LoVo (cell line): ENCODE measurements at regions not wholly inside any gene's neighbourhood (a gene's known extent, or its start where the extent isn't known, plus 50 kb on each side); places are given as distances from the start of the nearest gene placed in this dataset.
"Not testable (repeated sequence)": the region's sequence is repeated elsewhere in the genome, so short reads cannot be mapped to it uniquely, and the experiment has no call there.

ENCODE experiments used
- DNase-seq: peaks from one replicate; pipeline ENCODE4 v3.0.0-alpha.2; 2016; ENCODE audit warnings: low spot score

DNA sequence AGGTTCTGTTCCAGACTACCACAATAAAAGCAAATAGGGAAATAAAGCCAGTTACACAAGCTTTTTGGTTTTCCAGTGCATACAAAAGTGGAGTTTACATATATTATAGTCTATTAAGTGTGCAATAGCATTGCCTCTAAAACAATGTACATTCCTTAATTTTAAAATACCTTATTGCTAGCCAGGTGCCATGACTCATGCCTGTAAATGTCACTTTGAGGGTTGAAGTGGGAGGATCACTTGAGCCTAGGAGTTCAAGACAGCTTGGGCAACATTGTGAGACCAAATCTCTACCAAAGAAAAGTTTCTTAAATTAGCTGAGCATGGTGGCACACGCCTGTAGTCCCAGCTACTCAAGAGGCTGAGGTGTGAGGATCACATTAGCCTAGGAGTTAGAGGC is 52.9 kb upstream of the IMP4 start:
- DNase-seq, result no peak

DNA sequence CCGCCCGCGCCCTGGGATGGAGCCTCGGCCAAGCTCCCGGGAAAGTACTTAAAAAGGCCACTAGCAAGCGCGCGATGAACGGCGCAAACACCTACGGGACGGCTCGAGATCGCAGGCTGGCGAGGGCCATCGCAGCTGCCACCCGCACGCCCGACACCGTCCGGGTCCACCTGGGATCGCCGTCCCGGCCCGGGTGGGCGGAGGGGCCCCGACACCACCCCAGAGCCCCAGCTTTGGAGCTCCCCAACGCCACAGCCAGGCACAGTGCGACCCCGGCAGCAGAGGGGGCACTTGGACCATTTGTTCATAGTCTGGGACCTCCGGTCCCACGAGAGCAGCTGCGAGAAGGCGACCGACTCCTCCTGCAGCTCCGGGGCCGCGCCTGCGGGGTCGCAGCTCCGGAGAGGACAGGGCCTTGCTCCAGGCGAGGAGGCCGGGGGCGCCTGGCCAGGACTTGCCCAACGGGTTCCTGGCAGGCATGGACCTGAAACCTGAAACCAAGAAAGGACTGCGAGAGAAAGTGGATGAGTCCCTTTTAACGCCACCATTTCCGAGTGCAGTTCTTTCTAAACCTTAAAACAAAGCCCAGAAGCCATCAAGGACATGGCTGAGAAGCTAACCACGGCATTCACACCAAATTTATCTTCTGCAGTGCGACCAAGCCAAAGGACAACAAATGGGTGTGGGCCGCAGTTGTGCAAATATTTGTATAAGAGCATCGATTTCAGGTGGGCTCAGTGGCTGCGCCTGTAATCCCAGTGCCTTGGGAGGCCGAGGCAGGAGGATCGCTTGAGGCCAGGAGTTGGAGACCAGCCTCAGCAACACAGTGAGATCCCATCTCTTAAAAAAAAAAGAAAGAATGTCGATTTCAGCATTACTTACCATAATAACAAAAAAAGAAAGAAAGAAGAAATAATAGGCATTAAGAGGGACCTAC is 54.0 kb upstream of the IMP4 start:
- DNase-seq, result no peak

DNA sequence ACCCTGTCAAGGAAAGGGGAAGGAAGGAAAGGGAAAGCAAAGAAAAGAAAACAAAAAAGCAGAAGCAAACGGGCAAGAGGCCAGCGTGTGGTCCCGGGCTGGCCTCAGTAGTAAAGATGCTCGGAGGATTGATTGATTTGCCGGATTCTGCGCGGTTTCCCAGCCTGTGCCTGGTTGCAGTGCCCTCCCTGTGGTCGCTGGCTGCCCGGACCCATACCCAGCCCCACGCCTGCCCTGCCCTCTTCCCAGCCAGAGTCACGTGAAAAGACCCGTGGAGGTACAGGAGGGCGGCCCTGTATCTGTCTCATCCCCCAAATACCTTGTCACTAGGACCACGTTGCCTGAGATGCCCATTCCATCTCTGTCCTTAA is 55.1 kb upstream of the IMP4 start:
- no peak for DNase-seq

DNA sequence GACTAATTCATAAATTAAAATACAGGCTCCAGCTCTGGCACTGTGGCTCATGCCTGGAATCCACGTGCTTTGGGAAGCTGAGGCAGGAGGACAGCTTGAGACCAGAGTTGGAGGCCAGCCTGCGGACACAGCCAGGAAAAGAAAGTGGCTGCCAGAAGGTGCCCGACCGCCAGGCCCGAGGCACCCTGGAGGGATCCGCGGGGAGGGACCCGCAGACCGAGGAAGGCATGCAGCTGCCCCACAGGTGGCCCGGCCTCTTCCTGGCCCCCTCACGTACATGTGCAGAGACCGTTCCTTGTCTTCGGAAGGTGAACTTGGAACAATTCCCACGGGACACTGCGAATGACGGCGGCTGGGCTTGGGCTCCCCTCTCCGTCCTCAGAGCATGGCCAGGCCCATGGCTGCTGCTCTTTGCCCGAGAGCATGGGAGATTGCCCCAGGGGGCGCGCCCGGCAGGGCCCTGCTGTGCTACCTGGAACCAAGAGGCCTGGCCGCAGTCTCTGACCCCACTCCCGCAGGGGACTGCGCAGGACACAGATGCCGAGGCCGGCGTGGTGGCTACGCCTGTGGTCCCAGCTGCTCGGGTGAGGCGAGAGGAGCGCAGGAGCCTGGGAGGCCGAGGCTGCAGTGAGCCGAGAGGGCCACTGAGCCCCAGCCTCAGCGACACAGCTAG is 55.6 kb upstream of the IMP4 start:
- no peak for DNase-seq

DNA sequence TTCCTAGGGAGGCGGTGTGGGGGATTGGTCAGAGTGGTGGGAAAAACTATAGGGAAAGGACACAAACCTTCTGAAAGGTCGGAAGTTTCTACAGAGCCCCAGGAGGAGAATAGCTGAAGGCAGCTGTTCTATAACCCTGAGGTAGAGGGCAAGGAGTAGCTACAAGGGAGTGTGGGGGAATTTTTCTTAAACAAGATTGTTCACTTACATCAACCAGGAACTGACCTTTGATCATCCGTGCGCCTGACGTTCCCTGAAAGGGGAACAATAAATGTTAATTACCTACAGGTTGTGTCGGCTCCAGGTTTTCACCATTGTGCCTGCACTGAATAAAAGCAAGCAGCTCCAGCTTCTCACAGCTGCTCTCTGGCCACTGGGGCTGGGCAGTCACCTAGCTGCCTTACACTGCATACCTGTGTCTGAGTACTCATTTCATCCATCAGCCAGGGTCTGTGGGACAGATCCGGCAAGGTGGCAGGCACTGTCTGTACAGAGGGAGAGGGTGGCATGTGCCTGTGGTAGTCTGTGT is 59.3 kb upstream of the IMP4 start:
- not testable (repeated sequence) for DNase-seq

DNA sequence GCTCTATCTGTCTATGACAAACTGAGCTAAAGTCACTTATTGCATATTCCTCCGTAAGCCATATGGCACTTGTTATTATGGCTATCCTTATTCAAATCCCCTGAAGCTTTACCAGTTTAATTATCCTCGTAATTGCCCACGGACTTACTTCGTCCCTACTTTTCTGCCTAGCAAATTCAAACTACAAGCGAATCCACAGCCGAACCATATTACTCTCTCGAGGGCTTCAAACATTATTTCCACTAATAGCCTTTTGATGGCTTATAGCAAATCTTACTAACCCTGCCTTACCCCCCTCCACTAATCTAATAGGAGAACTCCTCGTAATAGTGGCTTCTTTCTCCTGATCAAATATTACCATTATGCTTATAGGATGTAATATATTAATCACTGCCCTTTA is 63.1 kb upstream of the IMP4 start:
- DNase-seq, result not testable (repeated sequence)

DNA sequence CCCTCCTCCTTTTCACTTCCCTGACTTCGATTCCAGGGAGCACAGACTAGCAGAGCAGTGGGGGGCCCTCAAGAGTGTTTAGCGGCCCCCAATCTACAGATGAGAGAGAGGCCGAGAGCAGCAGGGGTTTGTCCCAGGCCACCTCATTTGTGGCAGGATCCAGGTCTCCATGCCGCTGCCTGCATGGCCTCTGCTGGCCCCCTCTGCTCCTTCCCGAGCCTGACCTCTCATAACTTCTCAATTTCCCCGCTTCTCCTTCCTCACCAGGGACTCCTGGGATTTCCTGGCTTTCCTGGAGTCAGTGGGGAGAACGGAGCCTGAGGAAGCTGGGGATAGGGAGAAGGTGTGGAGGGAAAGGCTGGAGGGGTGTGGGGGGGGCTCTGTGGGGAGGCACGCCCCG is 70.1 kb upstream of the TUBA3E start:
- not testable (repeated sequence) for DNase-seq

DNA sequence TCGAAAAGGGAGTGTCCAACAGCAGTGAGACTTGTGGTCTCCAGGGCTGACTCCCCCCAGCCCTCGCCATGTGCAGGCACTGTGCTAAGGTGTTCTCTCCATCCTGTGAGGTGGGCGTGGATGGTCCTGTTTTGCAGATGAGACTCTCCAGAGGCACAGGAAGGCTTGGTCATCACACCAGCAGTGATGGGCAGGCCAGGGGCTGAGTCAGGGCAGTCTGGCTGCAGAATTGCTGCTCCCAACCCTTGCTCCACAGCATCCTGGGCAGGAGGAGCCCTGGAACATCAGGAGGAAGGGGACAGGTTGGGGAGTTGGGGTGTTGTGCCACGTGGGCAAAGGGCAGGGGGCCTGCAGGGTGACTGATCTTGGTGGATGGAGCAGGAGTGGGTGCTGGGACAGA is 69.3 kb upstream of the TUBA3E start:
- DNase-seq, result not testable (repeated sequence)

DNA sequence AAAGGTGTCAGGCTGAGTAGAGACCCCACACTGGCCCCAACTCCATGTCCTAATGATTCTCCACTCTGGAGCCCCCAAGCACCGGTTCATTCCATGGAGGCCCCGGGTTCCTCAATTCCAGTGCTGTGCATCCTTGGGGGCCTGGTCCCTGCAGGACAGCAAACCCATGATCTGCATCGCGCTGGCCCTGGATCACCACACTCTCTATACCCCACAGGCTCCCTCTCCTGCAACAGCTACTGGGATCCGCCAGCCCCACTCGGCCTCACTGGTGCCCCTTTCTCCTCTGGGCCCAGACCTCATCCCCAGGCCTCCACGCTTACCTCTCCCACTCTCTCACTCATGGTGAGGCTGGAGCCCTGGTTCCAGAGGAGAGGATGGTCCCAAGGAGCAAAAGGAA is 68.6 kb upstream of the TUBA3E start:
- not testable (repeated sequence) for DNase-seq

DNA sequence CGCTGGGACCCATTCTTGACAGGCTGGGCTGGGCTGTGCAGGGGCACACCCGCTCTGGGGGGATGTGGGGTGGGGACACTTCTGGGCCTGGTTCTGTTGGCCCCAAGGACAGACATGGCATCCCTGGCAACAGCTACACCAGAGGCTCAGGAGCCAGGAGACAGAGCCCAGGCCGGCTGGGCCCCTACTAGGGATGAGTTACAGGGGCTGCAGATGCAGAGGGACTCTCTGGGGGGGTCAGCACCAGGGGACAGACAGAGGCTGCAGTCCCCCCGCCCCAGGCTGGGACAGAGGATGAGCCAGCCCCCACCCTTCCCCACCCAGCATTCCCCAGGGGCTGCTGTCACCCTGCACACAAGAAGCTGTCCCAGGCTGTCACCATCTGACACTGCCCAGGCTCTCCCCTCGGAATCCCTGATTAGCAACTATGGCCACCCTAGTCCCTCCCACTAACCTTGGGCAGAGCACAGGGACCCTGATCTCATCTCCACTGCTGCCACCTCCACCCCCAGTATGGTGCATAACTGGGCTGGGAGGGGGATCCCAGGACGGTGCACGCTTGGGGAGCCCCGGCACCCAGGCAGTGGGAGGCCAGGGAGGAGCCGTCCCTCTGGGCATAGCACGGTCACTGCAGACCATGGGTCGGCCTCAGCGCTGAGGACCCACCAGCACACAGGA is 67.5 kb upstream of the TUBA3E start:
- not testable (repeated sequence) for DNase-seq

DNA sequence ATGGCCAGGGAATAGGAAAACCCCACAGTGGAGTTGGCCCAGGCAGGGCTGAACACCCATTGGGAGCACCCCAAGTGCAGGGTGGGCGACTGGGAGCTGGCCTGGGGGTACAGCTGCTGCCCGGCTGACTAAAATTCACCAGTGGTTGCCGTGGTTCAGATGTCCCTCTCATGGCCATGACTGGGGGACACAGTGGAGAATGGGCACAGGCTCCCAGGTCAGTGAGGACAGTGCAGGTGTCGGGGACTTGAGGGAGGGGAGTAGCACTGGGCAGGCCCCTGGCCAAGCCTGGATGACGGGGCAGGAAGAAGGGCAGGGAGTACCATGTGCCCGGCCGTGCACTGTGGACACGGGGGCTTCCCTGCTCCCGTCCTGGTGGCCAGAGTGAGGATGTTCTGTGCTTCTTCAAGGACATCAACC is 66.7 kb upstream of the TUBA3E start:
- not testable (repeated sequence) for DNase-seq

DNA sequence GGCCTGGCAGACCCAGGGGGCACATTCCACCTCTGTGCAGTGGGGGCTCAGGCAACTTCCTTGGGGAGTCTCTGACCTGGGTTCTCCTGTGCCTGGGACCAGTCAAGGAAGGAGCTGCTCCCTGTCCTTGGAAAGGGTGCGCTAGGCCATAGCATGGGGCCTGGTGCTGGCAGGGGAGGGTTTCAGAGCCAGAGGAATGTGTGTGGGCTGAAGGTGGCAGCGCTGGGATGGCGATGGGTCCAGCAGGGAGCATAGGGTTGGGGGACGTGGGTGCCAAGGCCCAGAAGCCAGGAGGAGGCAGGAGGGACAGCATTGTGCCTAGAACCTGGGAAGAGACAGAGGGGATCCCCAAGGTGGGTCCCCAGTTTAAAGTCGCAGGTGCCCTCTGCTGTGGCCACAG is 66.3 kb upstream of the TUBA3E start:
- DNase-seq, result no peak

DNA sequence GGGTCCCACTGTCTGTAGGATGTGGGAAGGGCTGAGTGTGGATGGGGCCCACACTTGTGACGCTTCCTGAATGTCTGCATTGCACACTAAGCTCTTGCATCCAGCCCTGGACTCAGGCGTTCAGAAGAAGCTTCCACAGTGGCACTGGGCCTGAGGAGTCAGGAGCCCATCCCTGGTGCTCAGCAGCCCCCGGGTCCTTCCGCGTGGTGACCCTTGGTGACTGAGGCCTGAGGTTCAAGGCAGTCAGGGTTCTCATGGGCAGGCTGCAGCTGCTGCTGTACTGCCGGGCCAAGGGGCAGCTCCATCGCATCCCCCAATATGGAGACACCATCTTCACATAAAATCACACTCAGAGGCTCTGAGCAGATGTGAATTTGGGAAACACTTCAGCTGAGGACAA is 65.8 kb upstream of the TUBA3E start:
- no peak for DNase-seq

DNA sequence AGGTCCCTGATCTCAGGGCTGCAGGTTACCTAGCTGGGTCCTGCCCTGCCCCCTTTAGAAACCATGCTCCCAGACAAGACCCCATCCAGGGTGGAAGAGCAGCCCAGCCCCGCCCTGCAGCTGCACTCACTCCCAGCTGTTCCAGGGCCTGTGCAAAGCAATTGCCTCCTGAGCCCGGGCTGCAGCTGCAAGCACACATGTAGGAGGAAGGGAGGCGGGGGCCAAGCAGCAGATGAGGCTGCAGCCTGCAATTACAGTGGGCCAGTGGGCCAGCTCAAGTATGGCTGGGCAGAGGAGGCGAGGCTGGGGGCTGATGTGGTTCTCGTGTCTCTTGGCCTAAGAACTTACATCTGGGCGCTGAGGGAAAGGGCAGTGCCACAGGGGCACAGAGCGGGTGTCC is 65.4 kb upstream of the TUBA3E start:
- no peak for DNase-seq

DNA sequence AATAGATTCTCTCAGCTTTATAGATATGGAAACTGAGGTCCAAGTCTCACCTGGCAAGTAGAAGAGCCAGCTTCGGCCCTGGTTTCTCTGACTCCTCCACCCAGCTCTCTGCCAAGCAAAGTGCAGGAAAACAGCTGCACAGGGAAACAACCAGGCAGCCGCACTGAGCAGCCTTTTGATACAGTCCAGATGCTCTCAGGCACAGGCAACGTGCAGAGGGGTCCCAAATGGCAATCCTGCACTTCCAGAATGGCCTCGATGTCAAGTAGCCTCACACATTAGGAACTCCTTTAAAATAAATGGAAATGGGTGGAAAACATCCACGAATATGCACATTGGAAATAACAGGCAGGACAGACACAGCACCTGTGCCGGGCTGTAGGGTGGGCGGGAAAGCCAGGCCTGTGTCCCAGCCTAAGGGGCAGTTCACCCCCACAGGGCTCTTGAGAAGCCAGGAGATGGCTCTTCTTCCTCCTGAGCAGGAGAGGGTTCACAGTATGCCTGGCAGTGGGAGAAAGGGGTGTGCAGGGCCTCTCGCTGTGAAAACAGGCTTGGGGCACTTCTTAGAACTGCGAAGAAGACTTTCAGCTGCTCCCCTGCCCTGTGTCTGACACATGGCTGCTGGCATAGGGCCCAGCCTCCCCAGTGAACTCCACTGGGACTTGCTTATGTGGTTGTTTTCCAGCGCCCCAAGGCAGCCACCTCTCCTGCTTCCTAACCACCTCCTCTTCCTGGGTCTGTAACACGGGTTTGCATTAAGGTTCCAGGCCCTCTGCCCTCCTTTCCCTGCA is 63.9 kb upstream of the TUBA3E start:
- DNase-seq, result no peak

DNA sequence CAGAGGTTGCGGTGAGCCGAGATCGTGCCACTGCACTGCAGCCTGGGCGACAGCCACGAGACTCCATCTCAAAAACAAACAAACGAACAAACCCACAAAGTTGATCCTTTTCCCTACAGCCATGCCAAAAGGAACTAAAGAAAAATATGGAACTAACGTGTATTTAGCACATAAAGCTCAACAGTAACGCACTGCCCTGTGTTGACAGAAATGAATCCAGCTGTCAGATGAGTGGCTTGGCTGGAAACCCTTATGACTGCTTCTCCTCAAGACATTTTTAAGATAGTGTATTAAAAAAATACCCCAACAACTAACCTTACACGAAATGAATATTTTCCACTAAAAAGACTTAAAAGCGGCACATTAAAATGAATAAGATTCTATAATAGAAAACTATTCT is 62.9 kb upstream of the TUBA3E start:
- DNase-seq, result no peak

DNA sequence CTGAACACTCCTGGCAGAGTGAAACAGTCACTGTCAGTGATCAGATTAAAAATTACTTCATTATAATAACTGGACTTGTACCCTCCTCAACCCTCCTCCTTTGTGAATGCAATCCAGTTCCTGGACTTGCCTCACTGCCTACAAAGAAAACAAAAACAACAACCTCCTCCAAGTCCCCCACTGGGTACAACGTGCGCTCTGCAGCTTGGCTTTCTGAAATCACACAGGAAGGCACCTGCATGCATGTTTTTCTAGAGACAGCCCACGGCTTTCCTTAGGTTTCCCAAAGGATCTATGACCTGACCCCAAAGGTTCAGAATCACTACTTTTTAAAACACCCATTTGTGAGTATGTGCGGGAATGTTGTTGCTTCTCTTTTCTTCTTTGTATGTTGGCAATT is 61.4 kb upstream of the TUBA3E start:
- no peak for DNase-seq

DNA sequence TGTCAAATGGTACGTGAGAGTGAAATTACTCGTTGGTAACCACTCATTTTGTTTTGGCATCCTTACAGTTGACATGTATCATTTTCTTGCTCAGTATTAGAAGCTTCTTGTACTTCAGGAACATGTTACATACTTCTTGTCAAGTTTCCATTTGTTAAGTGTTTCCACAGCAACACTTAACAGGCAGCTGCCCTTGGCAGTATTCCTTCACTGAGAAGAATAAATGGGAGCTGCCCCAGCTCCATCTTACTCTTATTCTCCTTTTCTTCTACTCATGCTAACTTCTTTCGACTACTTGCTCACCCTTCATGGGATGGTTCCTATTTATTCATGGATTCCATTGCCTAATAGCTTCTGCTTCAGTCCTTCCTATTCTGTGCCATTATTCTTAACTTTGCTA is 60.1 kb upstream of the TUBA3E start:
- DNase-seq, result no peak

DNA sequence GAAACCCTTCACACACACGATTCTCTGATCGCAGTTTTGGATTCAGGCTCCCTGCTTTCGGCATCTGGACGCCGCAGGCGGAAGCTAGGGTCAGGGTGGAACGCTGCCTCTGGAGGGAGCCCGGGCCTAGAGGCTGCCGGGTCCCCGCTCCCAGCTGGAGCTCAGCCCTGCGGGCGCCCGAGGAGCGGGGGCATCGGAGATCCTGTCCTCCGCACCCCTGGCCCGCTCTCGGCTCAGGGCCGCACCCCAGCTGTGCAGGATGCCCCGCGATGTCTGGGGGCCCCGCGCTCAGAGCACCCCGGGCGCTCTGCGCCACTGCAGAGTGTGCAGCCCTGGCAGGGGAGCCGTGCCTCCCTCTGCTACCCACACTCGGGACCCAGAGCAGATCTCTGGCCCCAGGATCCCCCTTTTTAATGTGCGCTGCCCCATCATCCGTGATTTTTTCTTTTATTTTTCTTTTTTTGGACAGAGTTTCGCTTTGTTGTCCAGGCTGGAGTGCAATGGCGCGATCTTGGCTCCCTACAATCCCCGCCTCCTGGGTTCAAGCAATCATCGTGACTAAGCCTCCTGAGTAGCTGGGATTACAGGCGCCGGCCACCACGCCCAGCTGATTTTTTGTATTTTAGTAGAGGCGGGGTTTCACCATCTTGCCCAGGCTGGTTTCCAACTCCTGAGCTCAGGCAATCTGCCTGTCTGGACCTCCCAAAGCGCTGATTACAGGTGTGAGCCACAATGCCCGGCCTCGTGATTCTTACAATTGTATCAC is 54.8 kb upstream of the TUBA3E start:
- DNase-seq, result peak; percentile 49

DNA sequence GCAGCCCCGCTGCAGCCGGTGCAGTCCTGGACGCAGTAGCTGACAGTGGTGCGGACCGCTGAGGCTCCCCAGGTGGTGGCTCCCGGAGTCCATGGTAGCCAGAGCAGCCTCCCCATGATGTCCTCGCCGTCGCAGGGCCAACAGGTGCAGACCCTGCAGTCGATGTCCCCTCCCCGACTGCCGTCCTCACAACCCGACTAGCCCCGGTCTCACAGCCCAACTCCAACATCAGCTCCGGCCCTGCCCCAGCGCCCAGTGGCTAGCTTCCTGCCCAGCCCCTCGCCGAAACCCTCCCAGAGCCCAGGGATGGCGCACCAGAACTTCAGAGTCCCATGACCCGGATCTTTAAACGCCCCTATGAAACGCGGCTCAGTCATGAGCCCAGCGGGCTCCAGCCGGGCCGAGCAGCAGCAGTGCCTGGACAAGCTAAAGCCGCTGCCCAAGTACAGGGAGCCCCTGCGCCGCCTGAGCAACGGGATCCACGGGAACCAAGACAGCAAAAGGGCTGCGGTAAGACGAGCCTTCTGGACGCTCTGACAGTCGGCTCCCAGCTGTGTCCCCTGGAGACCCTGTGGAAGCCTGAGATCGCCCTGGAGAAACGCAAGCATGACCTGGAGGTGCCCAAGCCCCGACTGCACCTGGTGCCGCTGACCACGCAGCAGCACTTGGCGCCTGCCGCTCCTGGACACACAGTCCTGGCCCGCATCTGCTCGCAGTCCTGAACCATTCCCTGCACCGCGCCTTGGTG is 53.8 kb upstream of the TUBA3E start:
- no peak for DNase-seq

DNA sequence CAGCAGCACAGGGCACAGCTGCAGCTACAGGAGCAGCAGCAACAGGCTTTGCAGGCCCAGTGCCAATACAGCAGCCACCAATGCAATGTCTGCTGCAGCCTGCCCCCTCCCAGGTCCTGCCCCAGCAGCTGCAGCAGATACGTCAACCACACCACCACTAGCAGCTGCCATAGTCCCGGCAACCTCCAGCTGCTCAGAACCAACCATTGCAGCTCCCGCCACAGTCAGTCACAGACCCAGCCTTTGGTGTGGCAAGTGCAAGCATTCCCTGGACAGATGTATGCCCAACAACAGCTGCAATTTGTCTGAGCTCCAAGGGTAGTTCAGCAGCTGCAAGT is 53.3 kb upstream of the TUBA3E start:
- no peak for DNase-seq
